Heart left ventricle (tissue), 13 donors: ENCODE measurements at regions not wholly inside any gene's neighbourhood (a gene's known extent, or its start where the extent isn't known, plus 50 kb on each side); places are given as distances from the start of the nearest gene placed in this dataset.

ENCODE experiments used
- POLR2A ChIP-seq, 2 donors: fragments of 450-650 bp; IDR thresholded peaks; one replicate each; pipeline ENCODE4 v1.6.1; 2017; ENCODE audit warnings: antibody characterized with exemption in 2 of 2, mild to moderate bottlenecking in 2 of 2, moderate library complexity in 2 of 2
- TF ChIP-seq, protein P1 (sequence below), 12 donors: fragments of 200-600 bp; sonication (generic) in 4 of 12; IDR thresholded peaks; one replicate each; pipeline versions ENCODE4 v1.5.0 to v1.8.0; 2018 to 2022; ENCODE audit warnings: antibody characterized with exemption in 12 of 12, mild to moderate bottlenecking in 5 of 12
- donor health status: ischemic (EF 13 %, LVEDD 7.1; RV severe dilation, severe dysfunction).
- donor health status: DM: no; HTN: yes; CAD: no.
- donor health status: DM: no; HTN: no; CAD: no.
- donor health status: ischemic (EF 25% LVEDD 6.9; RV normal size, moderate dysfunction).
- donor health status: ischemic (EF 25% LVEDD 5.7; RV mildly dilated, moderate dysfunction).
- donor health status: ischemic (EF 35%, LVEDD 5.7; RV mildly dilated, moderate dysfunction).
- donor health status: nonischemic (EF 11% LVEDD 7.7; RV severe dilation, severe dysfunction).
- donor health status: DM: yes; HTN: yes; CAD: no.
- donor health status: PGD.
- donor health status: ischemic (EF 29% LVEDD 5.4; RV normal size, mild dysfunction).
- donor health status: nonischemic (EF 23%, LVEDD 6.1; RV moderate dilation, normal function).

DNA sequence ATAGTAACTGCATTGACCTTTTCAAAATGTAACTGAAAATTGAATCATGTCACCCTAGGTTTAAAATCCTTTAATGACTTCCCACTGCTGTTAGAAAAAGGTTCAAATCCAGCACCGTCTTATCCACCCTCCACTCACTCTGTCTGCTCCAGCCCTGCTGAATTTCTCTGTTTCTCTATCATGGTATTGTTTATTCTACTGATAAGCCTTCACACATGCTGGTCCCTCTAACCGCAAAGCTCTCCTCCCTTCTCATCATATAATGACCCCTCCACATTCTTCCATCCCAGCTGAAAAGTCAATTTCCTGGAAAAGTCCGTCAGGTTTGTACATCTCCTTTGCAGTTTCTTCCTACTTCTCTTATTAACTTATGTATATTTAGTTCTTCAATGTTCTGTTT is 389.2 kb upstream of the F9 start:
- TF ChIP-seq, protein P1, sequence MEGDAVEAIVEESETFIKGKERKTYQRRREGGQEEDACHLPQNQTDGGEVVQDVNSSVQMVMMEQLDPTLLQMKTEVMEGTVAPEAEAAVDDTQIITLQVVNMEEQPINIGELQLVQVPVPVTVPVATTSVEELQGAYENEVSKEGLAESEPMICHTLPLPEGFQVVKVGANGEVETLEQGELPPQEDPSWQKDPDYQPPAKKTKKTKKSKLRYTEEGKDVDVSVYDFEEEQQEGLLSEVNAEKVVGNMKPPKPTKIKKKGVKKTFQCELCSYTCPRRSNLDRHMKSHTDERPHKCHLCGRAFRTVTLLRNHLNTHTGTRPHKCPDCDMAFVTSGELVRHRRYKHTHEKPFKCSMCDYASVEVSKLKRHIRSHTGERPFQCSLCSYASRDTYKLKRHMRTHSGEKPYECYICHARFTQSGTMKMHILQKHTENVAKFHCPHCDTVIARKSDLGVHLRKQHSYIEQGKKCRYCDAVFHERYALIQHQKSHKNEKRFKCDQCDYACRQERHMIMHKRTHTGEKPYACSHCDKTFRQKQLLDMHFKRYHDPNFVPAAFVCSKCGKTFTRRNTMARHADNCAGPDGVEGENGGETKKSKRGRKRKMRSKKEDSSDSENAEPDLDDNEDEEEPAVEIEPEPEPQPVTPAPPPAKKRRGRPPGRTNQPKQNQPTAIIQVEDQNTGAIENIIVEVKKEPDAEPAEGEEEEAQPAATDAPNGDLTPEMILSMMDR (IDR thresholded peaks at IDR 0.05): no peak
- no peak for TF ChIP-seq POLR2A (IDR thresholded peaks at IDR 0.05)
